Tibial nerve (tissue), 3 donors: ENCODE measurements at regions not wholly inside any gene's neighbourhood (a gene's known extent, or its start where the extent isn't known, plus 50 kb on each side); places are given as distances from the start of the nearest gene placed in this dataset.

Experiments
- POLR2A ChIP-seq, 2 donors: fragments of 450-650 bp; IDR thresholded peaks; one replicate each; pipeline ENCODE4 v1.6.1; 2017; ENCODE audit warnings: antibody characterized with exemption in 2 of 2, mild to moderate bottlenecking in 2 of 2, moderate library complexity in 2 of 2
- TF ChIP-seq, protein P1 (sequence below), 5 experiments: fragments of 200-600 bp in 3 of 5; fragments of 450-650 bp in 2 of 5; sonication (generic) in 3 of 5; IDR thresholded peaks; one replicate each; pipeline ENCODE4 v1.5.1; 2016 to 2019; ENCODE audit warnings: antibody characterized with exemption in 5 of 5, mild to moderate bottlenecking in 3 of 5, moderate library complexity in 2 of 5

DNA sequence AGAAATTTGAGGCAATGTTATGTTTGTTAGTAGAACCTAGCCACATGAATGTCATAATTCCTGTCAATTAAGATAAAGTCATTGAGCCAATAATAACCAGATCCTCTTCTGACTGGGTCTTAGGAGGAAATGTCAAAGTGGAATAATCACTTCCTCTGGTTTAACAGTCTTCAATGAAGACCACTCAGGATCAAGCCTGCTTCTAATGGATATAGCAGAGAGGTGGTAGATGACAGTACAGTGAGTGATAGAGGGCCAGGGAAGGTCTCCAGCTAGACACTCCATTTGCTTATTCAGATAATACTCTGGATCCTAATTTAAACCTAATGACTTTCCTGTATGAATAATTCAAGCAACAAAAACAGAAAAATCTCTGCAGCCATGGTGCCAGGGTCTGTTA is 474.2 kb downstream of the DNAH5 start:
- TF ChIP-seq, protein P1, sequence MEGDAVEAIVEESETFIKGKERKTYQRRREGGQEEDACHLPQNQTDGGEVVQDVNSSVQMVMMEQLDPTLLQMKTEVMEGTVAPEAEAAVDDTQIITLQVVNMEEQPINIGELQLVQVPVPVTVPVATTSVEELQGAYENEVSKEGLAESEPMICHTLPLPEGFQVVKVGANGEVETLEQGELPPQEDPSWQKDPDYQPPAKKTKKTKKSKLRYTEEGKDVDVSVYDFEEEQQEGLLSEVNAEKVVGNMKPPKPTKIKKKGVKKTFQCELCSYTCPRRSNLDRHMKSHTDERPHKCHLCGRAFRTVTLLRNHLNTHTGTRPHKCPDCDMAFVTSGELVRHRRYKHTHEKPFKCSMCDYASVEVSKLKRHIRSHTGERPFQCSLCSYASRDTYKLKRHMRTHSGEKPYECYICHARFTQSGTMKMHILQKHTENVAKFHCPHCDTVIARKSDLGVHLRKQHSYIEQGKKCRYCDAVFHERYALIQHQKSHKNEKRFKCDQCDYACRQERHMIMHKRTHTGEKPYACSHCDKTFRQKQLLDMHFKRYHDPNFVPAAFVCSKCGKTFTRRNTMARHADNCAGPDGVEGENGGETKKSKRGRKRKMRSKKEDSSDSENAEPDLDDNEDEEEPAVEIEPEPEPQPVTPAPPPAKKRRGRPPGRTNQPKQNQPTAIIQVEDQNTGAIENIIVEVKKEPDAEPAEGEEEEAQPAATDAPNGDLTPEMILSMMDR (IDR thresholded peaks at IDR 0.05) = no peak
- TF ChIP-seq POLR2A (IDR thresholded peaks at IDR 0.05) = no peak
